NCI-H1105 treated with DMSO at 0.1 percent for 48 hours (cell line): ENCODE measurements at regions not wholly inside any gene's neighbourhood (a gene's known extent, or its start where the extent isn't known, plus 50 kb on each side); places are given as distances from the start of the nearest gene placed in this dataset.

Experiments
- DNase-seq: peaks from one replicate; lab custom pipeline; 2025; lab: John Stamatoyannopoulos, UW

DNA sequence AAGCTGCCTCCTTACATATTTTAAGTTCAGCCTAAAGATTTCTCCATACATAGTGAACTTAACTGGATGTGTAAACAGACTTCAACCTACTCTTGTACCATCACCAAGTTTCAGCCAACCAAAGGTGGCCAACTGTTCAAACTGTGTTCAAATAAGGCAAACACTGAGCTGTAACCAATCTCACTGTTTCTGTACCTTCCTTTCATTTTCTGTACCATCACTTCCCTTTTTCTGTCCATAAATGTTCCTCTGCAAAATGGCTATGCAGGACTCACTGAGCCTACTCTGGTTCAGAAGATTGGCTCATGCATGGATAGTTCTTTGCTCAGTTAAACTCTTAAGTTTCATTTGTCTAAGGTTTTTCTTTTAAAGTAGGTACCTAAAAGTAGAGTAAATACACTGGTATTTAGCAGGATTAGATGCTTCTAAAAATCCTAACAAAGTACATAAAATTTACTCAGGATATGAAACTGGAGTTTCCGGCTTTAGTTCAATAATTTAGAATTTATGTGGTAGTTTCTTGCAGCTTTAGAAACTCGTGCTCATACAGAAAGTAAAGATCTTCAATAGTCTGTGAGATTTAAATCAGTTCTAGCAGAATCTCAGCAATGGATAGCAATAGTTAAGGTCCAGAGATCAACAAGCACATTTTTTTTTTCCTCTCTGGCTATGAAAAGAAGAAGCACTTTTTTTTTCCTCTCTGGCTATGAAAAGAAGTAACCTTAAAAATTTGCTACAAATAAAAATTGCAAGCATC is 282.0 kb upstream of the PPFIA2 start:
- DNase-seq, result no peak

DNA sequence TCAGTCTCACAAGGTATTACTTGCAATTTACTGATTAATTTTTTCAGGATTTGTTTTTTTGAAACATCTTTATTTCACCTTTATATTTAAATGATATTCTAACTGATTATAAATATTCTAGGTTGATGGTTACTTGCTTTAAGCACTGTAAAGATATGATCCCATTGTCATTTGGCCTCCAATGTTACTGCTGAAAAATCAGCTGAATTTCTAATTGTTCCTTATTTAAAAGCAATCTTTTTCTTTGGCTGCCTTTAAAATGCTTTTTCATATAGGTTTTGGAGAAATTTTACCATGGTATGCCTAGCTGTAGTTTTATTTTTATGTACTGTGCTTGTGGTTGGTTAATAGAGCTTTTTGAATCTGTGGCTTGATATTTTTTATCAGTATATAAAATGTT is 275.6 kb upstream of the PPFIA2 start:
- DNase-seq, result peak; percentile 3

DNA sequence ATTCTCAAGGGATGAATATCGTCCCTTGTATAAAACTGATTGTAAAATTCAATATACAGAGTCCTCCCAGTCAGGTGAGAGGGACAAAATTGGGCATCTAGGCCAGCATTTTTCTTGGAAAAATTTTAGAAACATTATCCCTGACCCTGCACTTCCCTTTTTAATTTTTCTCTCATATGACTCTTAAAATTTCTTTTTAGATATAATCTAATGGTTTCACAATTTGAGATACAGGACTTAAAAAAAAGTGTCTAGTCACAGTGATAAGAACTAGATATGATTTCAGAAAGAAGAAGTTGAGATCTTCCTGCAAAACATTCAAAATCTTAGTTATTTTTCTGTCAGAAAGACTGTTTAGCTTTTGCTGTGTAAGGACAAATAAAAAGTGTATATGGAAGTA is 270.8 kb upstream of the PPFIA2 start:
- no peak for DNase-seq

DNA sequence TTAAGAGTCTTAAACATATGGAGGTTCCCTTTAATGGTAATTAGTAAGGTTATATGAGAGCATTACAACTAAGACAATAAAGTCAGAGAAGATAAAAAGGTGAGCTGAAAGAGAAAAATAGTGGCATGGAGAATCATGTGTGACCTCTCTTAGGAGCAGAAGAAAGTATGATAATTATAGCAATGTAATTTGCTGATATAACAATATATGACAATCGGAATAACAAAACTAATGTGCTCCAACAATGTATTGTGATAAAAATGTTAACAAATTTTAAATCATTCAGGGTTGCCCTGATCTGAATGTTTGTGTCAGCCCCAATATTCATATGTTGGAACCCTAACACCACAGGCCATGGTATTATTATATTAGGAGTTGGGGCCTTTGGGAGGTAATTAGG is 269.6 kb upstream of the PPFIA2 start:
- no peak for DNase-seq

DNA sequence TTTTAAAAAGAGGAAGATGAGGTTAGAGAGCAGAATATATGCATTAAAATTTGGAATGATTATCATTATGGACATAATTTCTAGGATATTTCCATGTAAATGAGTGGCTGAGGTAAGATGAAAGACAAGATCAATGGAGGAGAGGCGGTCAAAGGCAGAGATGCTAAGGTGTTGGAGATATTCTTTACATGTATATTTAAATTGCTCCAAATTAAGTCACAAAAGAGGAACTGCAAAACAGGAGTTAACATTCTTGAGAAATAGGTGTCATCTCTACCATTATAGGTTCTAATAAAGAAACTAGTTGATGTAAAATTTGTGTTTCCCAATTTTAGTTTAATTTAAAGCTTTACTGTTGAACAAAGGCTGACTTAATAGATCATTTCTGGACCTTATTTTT is 268.5 kb upstream of the PPFIA2 start:
- DNase-seq, result no peak

DNA sequence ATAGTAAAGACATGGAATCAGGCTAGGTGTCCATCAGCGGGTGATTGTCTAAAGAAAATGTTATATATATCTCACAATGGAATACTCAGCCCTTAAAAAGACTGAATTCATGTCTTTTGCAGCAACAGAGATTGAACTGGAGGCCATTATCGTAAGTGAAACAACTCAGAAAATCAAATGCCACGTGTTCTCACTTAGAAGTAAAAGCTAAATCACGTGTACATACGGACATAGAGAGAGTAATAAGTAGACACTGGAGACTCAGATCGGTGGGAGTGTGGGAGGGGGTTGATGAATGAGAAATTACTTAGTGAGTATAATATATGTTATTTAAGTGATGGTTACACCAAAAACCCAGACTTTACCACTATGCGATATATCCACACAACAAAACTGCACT is 266.3 kb upstream of the PPFIA2 start:
- DNase-seq, result no peak

DNA sequence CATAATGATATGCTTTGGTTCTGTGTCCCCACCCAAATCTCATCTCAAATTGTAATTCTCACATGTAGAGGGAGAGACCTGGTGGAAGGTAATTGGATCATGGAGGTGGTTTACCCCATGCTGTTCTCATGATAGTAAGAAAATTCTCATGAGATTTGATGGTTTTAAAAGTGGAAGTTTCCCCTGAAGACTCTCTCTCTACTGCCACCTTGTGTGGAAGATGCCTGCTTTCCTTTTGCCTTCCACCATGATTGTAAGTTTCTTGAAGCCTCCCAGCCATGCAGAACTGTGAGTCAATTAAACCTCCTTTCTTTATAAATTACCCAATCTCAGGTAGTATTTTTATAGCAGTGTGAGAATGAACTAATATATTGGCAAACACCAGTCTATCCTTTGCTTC is 260.4 kb upstream of the PPFIA2 start:
- no peak for DNase-seq

DNA sequence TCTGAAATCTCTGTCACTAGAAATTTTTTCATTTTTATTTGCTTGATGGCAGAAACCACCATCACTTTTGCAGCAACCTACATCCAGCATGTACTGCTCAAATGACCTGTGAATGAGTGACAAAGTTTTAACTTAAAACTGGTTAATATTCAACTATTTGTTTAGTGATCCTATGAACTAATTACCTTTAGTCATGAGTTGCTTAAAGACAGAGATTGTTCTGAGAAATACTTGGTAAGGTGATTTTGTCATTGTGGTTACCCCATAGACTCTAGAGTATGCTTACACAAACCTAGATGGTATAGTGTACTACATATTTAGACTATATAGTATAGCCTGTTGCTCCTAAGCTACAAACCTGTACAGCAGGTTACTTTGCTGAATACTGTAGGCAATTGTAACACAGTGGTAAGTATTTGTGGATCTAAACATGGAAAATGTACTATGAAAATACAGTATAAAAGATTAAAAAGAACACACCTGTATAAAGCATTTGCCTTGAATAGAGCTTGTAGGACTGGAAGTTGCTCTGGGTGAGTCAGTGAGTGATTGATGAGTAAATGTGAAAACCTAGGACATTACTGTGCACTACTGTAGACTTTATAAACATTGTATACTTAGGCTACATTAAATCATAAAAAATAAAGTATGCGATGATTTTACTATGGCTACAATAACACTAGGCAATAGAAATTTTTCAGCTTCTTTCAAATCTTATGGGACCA is 256.6 kb upstream of the PPFIA2 start:
- no peak for DNase-seq

DNA sequence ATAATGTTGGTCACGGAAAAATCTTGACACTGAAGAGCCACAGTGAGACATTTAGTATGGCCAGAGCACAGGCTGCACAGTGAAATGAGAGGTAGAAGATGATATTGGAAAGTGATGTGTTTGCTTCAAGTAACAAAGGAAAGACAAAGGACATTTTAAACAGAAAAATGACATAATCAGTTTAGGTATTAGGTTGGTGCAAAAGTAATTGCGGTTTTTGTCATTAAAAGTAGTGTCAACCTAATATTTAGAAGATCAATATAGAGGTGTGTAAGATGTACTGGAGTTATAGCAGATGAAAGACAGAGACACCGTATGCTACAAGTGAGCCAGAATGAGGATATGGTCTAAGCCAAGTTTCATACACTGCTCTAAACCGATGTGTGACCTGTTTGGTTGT is 253.0 kb upstream of the PPFIA2 start:
- no peak for DNase-seq

DNA sequence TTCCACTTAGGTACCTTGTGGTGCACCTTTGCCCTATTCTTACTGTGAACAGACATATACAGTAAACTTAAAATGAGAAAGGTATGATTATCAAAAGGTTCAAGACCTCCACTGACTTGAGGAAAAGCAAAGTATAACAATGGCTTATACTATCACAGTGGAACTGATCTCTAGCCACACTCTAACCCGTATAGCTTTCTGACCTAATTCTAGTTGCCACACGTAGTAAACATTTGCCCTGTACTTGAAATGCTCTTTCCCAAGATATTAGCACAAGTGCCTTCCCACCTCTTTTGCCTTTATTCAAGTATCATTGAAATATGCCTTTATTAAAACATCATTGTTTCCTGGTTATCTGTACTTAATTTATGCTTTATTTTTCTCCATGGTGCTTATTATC is 250.4 kb upstream of the PPFIA2 start:
- DNase-seq, result no peak

DNA sequence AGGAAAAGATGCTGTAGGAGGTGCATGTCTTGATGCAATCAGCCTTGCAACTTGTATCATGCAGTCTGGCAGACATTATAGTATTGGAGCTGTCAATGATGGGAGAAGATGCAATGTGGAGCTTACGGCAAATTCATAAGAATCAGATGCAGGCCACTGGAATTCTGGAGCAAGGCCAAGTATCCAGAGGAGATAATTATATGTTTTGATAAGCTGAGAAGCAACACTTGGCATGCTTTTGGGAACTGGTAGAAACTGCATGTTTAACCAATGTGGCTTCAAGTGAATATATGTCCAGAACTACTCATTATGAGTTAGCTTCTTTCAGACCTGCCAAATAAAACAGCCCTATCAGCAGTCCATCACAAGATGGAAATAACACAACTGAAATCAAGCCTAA is 249.1 kb upstream of the PPFIA2 start:
- DNase-seq, result peak; percentile 77

DNA sequence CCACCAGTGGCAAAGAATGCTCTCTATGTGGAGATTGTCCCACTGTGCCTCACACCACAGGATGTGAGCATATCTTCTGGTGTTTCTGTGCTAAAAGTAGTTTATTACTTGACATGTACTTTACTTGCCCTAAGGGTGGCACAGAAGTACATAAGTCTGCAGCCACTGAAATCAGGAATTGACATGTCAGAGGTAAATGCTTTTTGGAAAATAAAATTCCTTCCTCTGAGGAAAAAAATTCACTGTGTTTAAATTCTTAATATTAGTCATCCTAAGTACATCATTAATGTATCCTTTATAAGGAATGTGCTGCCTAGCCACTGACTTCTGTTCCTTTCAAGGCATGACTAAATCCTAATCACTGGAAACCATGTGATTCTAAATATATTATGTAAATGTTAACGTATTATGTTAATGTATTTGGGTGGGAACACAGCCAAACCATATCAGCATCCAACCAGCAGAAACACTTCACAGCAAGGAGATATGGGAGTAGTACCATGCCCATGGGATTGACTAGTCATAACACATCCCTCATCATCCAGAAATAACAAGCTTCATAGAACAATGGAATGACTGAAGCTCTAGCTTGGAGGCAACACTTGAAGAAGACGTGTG is 239.7 kb upstream of the PPFIA2 start:
- DNase-seq, result no peak

DNA sequence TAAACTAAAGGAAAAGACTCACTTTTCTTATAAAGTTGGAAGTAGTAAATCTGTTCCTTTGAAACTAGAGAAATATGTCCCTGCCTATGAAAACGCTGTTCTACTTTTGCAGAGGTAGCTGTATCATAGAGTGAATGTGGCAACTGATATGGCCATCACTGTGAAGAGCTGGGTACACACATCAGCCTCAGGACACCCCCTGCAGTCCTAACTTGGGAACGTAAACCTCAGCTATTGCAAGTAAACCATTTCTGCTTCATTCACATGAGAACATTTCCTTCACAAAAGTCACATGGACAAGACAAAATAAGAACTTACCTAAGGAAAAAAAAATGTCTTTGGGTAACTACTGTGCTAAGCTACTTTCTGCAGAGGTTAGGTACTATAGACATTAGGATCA is 233.3 kb upstream of the PPFIA2 start:
- no peak for DNase-seq

DNA sequence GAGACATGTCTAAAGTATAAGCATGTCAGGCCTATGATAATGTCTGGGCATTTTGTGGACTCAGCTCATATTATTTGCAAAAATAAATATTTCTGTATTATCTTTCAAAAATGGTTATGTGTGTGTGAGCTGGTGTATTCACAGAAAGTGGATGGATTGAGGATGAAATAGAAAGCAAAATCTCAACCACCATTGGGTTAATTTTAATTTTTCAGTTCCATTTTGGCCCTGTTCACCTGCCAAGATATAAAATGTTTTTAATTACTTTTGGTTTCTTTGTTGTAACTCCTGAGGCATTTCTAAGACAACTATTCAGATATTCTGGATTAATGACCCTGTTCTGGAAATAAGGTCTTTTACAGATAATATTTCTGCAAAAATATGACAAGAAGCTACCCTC is 232.7 kb upstream of the PPFIA2 start:
- DNase-seq, result no peak

DNA sequence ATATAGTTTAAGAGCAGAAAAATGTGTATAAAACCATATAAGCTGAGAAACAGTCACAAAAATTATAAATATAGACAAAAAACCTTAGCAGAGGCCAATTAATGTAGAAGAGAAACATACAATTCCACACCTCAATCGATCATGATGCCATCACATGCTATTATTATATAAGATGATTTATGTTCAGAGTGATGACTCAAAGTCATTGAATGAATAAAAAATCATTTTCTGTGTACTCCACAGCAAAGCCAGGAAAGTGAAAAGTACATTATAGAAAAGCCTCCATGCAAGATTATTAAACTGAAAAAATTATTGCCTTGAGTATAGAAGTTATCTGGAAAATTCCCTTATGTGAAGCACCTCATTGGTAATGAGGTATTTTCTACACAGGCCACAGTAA is 229.2 kb upstream of the PPFIA2 start:
- no peak for DNase-seq

DNA sequence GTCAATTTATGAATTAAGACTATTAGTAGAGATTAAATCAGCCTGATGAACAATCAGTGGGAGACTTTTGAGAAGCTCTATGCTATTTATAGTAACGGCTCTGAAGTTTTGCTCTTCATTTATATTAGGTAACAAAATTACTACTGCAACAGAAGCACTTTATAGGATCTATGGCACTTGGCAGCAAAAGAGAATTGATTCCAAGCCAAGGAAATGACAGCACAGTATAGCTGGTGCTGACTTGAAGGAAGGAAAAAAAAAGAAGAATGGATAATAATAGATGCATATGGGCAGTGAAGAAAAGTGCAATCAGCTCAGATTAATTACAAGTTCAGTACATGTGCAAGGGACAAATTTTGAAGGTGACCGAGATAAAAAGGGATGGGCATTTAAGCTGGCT is 228.2 kb upstream of the PPFIA2 start:
- peak; percentile 48 for DNase-seq

DNA sequence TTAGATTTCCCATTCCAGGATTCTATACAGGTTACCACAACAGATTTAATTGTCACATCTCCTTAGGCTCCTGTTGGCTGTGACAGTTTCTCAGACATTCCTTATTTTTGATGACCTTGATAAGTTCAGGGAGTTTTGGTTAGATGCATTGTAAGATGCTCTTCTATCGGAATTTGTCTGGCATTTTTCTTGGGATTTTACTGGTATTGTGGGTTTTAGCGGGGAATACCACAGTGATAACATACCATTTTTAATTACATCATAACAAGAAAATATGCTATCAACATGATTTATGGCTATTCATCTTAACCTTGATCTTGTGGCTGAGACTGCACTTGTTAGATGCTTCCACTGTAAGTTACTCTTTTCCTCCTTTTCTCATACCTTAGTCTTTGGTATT is 217.5 kb upstream of the PPFIA2 start:
- DNase-seq, result no peak

DNA sequence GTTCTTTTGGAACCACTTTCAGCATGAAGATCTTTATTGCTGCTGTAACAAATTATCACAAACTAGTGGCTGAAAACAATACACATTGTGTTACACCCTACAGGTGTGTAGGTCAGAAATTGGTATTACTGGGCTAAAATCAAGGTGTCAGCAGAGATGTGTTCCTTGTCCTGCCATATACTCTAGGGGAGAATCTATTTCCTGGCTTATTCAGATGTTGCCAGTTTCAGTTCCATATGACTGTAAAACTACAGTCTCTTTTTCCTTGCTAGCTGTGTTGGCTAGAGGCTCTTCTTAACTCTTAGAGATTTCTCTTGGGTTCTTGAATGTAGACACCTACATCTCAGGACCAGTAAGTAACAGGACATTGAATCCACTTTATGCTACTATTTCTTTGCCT is 215.6 kb upstream of the PPFIA2 start:
- DNase-seq, result no peak

DNA sequence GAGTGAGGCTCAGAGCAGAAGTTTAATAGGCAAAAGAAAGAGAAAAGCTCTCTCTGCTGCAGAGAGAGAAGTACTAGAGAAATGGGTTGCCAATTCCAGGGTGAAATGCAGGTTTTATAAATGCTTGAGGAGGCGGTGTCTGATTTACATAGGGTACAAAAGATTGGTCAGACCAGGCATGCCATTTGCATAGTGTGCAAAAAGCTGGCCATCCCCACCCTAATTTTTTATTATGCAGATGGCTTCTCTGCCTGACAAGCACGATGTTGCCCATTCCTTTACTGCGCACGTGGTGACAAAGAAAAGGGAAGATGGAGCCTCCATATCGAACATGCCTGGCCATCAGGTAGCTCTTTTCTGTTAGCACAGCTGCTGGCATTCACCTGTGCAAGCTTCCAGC is 209.3 kb upstream of the PPFIA2 start:
- no peak for DNase-seq

DNA sequence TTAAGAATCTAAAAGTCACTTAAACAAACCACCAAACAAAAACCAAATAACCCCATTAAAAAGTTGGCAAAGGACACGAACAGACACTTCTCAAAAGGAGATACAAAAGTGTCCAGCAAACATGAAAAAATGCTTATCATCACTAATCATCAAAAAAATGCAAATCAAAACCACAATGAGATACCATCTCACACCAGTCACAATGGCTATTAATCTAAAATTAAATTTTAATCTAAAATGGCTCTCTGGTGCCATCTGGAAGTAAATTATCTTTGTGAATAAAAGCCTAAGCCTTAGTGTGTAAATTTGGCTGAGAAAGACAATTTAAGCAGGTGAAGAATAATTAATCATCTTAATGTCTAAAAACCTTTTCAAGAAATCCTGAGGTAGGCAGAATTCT is 204.5 kb upstream of the PPFIA2 start:
- DNase-seq, result no peak

DNA sequence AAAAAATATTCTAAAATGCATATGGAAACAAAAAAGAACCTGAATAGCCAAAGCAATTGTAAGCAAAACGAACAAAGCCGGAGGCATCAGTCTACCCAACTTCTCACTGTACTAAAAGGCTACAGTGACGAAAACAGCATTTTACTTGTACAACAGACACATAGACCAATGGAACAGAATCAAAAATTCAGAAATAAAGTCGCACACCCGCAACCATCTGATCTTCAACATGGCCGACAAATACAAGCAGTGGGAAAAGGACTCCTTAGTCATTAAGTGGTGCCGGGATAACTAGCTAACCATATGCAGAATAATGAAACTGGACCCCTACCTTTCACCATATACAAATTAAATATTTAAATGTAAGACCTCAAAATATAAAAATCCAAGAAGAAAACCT is 203.9 kb upstream of the PPFIA2 start:
- DNase-seq, result no peak

DNA sequence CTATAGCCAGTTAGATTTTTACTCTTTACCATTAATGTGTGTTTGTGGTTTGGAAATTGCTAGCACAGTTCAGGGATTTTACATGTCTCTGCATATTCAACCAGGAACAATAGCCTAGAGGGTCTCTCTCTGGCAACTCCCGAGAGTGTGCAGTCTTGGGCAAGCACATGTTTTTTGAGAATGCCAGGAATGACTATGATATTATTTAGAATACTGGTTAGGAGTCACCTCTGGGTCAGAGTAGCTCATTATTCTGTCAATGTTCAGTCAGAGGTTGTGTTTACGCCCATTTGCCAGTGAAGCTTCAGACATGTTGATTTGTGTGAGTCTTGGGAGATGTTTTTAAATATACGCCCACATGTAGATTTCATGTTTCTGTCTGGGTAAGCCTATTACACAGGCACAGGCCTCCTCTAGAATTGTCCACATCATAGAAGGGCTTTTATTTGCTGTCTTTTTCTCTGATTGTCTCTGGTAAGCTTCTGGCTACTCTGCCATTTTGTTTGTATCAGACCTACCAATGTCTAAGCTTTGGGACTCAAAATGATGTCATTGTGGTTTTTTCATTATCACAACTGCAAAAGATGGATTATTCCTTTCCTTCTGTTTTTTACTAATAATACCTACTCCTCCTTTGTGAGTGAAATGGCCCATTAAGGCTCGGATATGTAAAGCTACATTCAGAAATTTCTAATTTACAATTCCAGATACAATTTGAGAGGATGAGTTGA is 203.1 kb upstream of the PPFIA2 start:
- DNase-seq, result no peak

DNA sequence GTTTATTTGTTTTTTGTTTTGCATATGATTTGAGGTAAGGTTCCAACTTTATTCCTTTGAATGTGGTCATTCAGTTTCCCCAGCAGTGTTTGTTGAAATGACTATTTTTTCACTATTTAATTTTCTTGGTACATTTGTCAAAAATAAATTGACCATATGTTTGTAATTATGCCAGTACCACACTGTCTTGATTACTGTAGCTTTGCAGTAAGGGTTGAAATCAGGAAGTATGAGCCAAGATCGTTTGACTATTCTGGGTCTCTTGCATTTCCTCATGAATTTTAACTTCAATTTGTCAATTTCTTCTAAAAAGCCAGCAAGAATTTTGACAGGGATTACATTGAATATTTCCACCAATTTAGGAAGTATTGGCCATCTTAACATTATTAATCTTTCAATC is 199.3 kb upstream of the PPFIA2 start:
- no peak for DNase-seq
